DOHH2 (cell line): ENCODE measurements at regions not wholly inside any gene's neighbourhood (a gene's known extent, or its start where the extent isn't known, plus 50 kb on each side); places are given as distances from the start of the nearest gene placed in this dataset.

Source experiments
- H3F3A ChIP-seq: fragments of 200-600 bp; sonication (generic), shearing (Covaris generic); 2 replicates; pipeline ENCODE4 v1.6.0; 2016; ENCODE audit warnings: antibody characterized with exemption, mild to moderate bottlenecking; ENCODE audit not compliant: control insufficient read depth, insufficient read depth
- H3K27ac ChIP-seq: fragments of 200-600 bp; sonication (generic); 2 replicates; pipeline ENCODE4 v1.5.1; 2014; ENCODE audit warnings: low read depth, mild to moderate bottlenecking, low read length, moderate library complexity
- H3K27me3 ChIP-seq: fragments of 200-600 bp; sonication (generic); 2 replicates; pipeline ENCODE4 v1.6.1; 2014; ENCODE audit warnings: mild to moderate bottlenecking, low read length, mixed read lengths; ENCODE audit not compliant: control insufficient read depth
- H3K36me3 ChIP-seq: fragments of 200-600 bp; sonication (generic); 2 replicates; pipeline ENCODE4 v1.6.1; 2014; ENCODE audit warnings: mild to moderate bottlenecking, low read length, moderate library complexity, mixed read lengths; ENCODE audit not compliant: control insufficient read depth
- H3K4me1 ChIP-seq: fragments of 200-600 bp; sonication (generic); 2 replicates; pipeline ENCODE4 v1.6.1; 2014; ENCODE audit warnings: mild to moderate bottlenecking, low read length, mixed read lengths; ENCODE audit not compliant: control insufficient read depth
- H3K4me2 ChIP-seq: fragments of 200-600 bp; sonication (generic); 2 replicates; pipeline ENCODE4 v1.6.0; 2014; ENCODE audit warnings: mild to moderate bottlenecking, low read length, moderate library complexity
- H3K4me3 ChIP-seq: fragments of 200-600 bp; sonication (generic); 2 replicates; pipeline ENCODE4 v1.5.1; 2014; ENCODE audit warnings: mild to moderate bottlenecking, low read length, mixed read lengths
- H3K79me2 ChIP-seq: fragments of 200-600 bp; sonication (generic); 2 replicates; pipeline ENCODE4 v1.6.1; 2014; ENCODE audit warnings: mild to moderate bottlenecking, low read length, mixed read lengths; ENCODE audit not compliant: control insufficient read depth
- H3K9me2 ChIP-seq: fragments of 200-600 bp; sonication (generic); replicated peaks from 2 replicates; pipeline ENCODE4 v1.6.1; 2014; ENCODE audit warnings: mild to moderate bottlenecking, low read length, mixed read lengths; ENCODE audit not compliant: control insufficient read depth
- H3K9me3 ChIP-seq: fragments of 200-600 bp; sonication (generic); 2 replicates; pipeline ENCODE4 v1.6.1; 2014; ENCODE audit warnings: antibody characterized with exemption, low read length, mixed read lengths; ENCODE audit not compliant: control insufficient read depth, insufficient read depth
- H4K20me1 ChIP-seq: fragments of 200-600 bp; sonication (generic); 2 replicates; pipeline ENCODE4 v1.6.0; 2014; ENCODE audit warnings: low read depth, mild to moderate bottlenecking, antibody characterized with exemption, low read length, moderate library complexity; ENCODE audit not compliant: control insufficient read depth, insufficient read depth
- CTCF ChIP-seq: fragments of 200-600 bp; sonication (generic); IDR thresholded peaks from one replicate; pipeline ENCODE4 v1.5.1; 2014; ENCODE audit warnings: antibody characterized with exemption, mild to moderate bottlenecking, low read depth, low read length; ENCODE audit not compliant: poor library complexity, severe bottlenecking
- EZH2phosphoT487 ChIP-seq: fragments of 200-600 bp; sonication (generic); IDR thresholded peaks from 2 replicates; pipeline ENCODE4 v1.6.1; 2017; ENCODE audit warnings: borderline replicate concordance, mild to moderate bottlenecking, antibody characterized with exemption, low read length, moderate library complexity, mixed read lengths

GRCh38 chr14:71372411-71372838 is 465.2 kb downstream of the PCNX1 start:
- TF ChIP-seq CTCF (no peak), EZH2phosphoT487 (no peak)
- H3K9me3 ChIP-seq: peaks cover 3% of the 10 kb centered on the region; the same call in 1 of the 2 replicates
- no peaks in the 10 kb centered on the region for H3K9me2 ChIP-seq
- no peaks in the 10 kb centered on the region for H4K20me1 ChIP-seq
- peaks cover 31% of the 10 kb centered on the region for H3K79me2 ChIP-seq
- H3K27me3 ChIP-seq: no peaks in the 10 kb centered on the region
- H3K36me3 ChIP-seq: no peaks in the 10 kb centered on the region
- H3K4me3 ChIP-seq: no peak overlapping the region
- H3K4me2 ChIP-seq: no peak overlapping the region
- H3K27ac ChIP-seq: no peak overlapping the region
- H3F3A ChIP-seq: no peaks in the 10 kb centered on the region; the same call in 1 of the 2 replicates
- no peaks in the 10 kb centered on the region for H3K4me1 ChIP-seq

GRCh38 chr14:71373773-71374172 is 466.5 kb downstream of the PCNX1 start:
- no peak overlapping the region for H3K4me2 ChIP-seq
- H3K4me3 ChIP-seq: no peak overlapping the region
- no peaks in the 10 kb centered on the region for H4K20me1 ChIP-seq
- peaks cover 42% of the 10 kb centered on the region for H3K79me2 ChIP-seq
- no peaks in the 10 kb centered on the region for H3K27me3 ChIP-seq
- no peaks in the 10 kb centered on the region for H3K4me1 ChIP-seq
- no peaks in the 10 kb centered on the region; the same call in 1 of the 2 replicates for H3F3A ChIP-seq
- TF ChIP-seq CTCF (no peak), EZH2phosphoT487 (no peak)
- no peaks in the 10 kb centered on the region for H3K36me3 ChIP-seq
- H3K27ac ChIP-seq: no peak overlapping the region
- no peaks in the 10 kb centered on the region for H3K9me2 ChIP-seq
- H3K9me3 ChIP-seq: peaks cover 3% of the 10 kb centered on the region; the same call in 1 of the 2 replicates

- Histone ChIP-seq H3K27me3 (no peaks in the 10 kb centered on the region), H3K27ac (no peak overlapping the region), H3K9me3 (peaks cover 3% of the 10 kb centered on the region; the same call in 1 of the 2 replicates), H3K36me3 (no peaks in the 10 kb centered on the region), H3K4me2 (no peak overlapping the region), H3F3A (no peaks in the 10 kb centered on the region; the same call in 1 of the 2 replicates), H4K20me1 (no peaks in the 10 kb centered on the region), H3K9me2 (no peaks in the 10 kb centered on the region), H3K4me1 (no peaks in the 10 kb centered on the region), H3K79me2 (peaks cover 52% of the 10 kb centered on the region), H3K4me3 (no peak overlapping the region)
- no peak for TF ChIP-seq CTCF
- TF ChIP-seq EZH2phosphoT487: no peak
Measured at GRCh38 chr14:71374989-71375388, 467.7 kb downstream of the PCNX1 start.
